ENCODE measurements at regions not wholly inside any gene's neighbourhood (a gene's known extent, or its start where the extent isn't known, plus 50 kb on each side); places are given as distances from the start of the nearest gene placed in this dataset.

DNA sequence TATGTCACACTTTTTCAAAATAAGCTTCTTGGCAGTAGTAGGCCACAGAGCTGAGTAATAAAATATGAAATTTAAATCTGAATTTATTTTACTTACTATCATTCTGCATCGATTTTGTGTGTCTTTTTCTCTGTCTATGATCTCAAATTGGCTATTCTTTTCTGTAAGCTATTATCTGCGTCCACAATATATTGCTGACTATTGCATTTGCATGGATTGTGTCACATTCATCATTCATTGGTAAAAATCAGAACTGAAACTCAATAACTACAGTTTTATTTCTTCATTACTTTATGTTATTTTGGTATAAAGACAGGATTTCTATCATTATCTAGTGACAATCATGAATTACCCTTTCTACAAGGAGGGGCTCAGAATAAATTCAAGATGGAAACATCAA, 154.8 kb upstream of the AGR3 start:
- H3K79me2 ChIP-seq (ENCODE audit: control insufficient read depth, insufficient read depth, low read length): no peaks in the 10 kb centered on the region

GRCh38 chr7:17037356-17037755, 155.6 kb upstream of the AGR3 start:
- Histone ChIP-seq H3K4me2 (ENCODE audit: control insufficient read depth, extremely low read depth, insufficient read depth, low read depth, low read length) (no peak overlapping the region), H3K9ac (ENCODE audit: control insufficient read depth, extremely low read depth, insufficient read depth, low read length) (no peak overlapping the region), H3K36me3 (ENCODE audit: control insufficient read depth in 2 of 2, extremely low read depth in 1 of 2, insufficient read depth in 2 of 2, low read length in 2 of 2) (no peaks in the 10 kb centered on the region), H2AFZ (ENCODE audit: control insufficient read depth, low read length) (no peak overlapping the region), H3K9me3 (ENCODE audit: control insufficient read depth, low read depth, low read length) (no peaks in the 10 kb centered on the region), H3K27ac (ENCODE audit: control insufficient read depth, insufficient read depth, low read length) (no peak overlapping the region), H3K27me3 (ENCODE audit: control insufficient read depth, extremely low read depth, insufficient read depth, low read length) (no peaks in the 10 kb centered on the region), H3K4me3 (ENCODE audit: control insufficient read depth in 2 of 3, extremely low read depth in 1 of 3, insufficient read depth in 2 of 3, low read depth in 1 of 3, low read length in 3 of 3) (no peak overlapping the region), H3K79me2 (ENCODE audit: control insufficient read depth, insufficient read depth, low read length) (no peaks in the 10 kb centered on the region), H4K20me1 (ENCODE audit: control insufficient read depth, extremely low read depth, insufficient read depth, low read length) (no peaks in the 10 kb centered on the region), H3K4me1 (ENCODE audit: control insufficient read depth, extremely low read depth, insufficient read depth, low read length) (peaks cover 14% of the 10 kb centered on the region), H3K9me1 (ENCODE audit: control insufficient read depth, extremely low read depth, insufficient read depth, low read length) (no peaks in the 10 kb centered on the region)
- dilution Hi-C loops (cut with MboI; ENCODE audit: extremely low pct_ligation_motif_present, low sequenced_read_pairs): no loop called here
- DNase-seq (ENCODE audit: low read depth, low spot score) (no peak), FAIRE-seq (no peak)
- TF ChIP-seq CTCF (optimal IDR thresholded peaks at IDR 0.05 in 1 of 3, IDR thresholded peaks at IDR 0.05 in 1 of 3, conservative IDR thresholded peaks at IDR 0.05 in 1 of 3; ENCODE audit: extremely low read depth in 1 of 3, insufficient read depth in 2 of 3, low read length in 3 of 3): no peak
- no peak for TF ChIP-seq EZH2 (IDR thresholded peaks at IDR 0.05; ENCODE audit: low read length)

More for the DNA sequence above, 154.8 kb upstream of the AGR3 start:
- H4K20me1 ChIP-seq (ENCODE audit: control insufficient read depth, extremely low read depth, insufficient read depth, low read length): no peaks in the 10 kb centered on the region
- no peak overlapping the region for H3K27ac ChIP-seq (ENCODE audit: control insufficient read depth, insufficient read depth, low read length)
- H3K27me3 ChIP-seq (ENCODE audit: control insufficient read depth, extremely low read depth, insufficient read depth, low read length): no peaks in the 10 kb centered on the region
- H3K9me3 ChIP-seq (ENCODE audit: control insufficient read depth, low read depth, low read length): no peaks in the 10 kb centered on the region
- H2AFZ ChIP-seq (ENCODE audit: control insufficient read depth, low read length): no peak overlapping the region
- no peak overlapping the region for H3K4me3 ChIP-seq (ENCODE audit: control insufficient read depth in 2 of 3, extremely low read depth in 1 of 3, insufficient read depth in 2 of 3, low read depth in 1 of 3, low read length in 3 of 3)
- DNase-seq (ENCODE audit: low read depth, low spot score) (no peak), FAIRE-seq (no peak)
- no peaks in the 10 kb centered on the region for H3K36me3 ChIP-seq (ENCODE audit: control insufficient read depth in 2 of 2, extremely low read depth in 1 of 2, insufficient read depth in 2 of 2, low read length in 2 of 2)
- peaks cover 6% of the 10 kb centered on the region for H3K4me1 ChIP-seq (ENCODE audit: control insufficient read depth, extremely low read depth, insufficient read depth, low read length)
- no peak overlapping the region for H3K4me2 ChIP-seq (ENCODE audit: control insufficient read depth, extremely low read depth, insufficient read depth, low read depth, low read length)
- H3K9me1 ChIP-seq (ENCODE audit: control insufficient read depth, extremely low read depth, insufficient read depth, low read length): no peaks in the 10 kb centered on the region
- dilution Hi-C loops (cut with MboI; ENCODE audit: extremely low pct_ligation_motif_present, low sequenced_read_pairs): no loop called here
- TF ChIP-seq CTCF (optimal IDR thresholded peaks at IDR 0.05 in 1 of 3, IDR thresholded peaks at IDR 0.05 in 1 of 3, conservative IDR thresholded peaks at IDR 0.05 in 1 of 3; ENCODE audit: extremely low read depth in 1 of 3, insufficient read depth in 2 of 3, low read length in 3 of 3) (no peak), EZH2 (IDR thresholded peaks at IDR 0.05; ENCODE audit: low read length) (no peak)
- no peak overlapping the region for H3K9ac ChIP-seq (ENCODE audit: control insufficient read depth, extremely low read depth, insufficient read depth, low read length)

Measured in keratinocyte (primary cell).